HG03520 (cell line): ENCODE measurements at regions not wholly inside any gene's neighbourhood (a gene's known extent, or its start where the extent isn't known, plus 50 kb on each side); places are given as distances from the start of the nearest gene placed in this dataset.

Experiments
- ATAC-seq: cut with Tn5 transposase; IDR thresholded peaks from one replicate; pipeline ENCODE4 v1.9.1; 2021; ENCODE audit warnings: mild to moderate bottlenecking, moderate library complexity; ENCODE audit not compliant: unreplicated experiment

GRCh38 chr13:50585674-50586413 is 257.6 kb downstream of the DLEU7 start:
- ATAC-seq, result no peak

GRCh38 chr13:50586414-50587083 is 256.9 kb downstream of the DLEU7 start:
- ATAC-seq, result no peak

- ATAC-seq, result no peak
These were observed 256.4 kb downstream of the DLEU7 start for GRCh38 chr13:50587115-50587514.

GRCh38 chr13:50587645-50588373 is 255.7 kb downstream of the DLEU7 start:
- no peak for ATAC-seq

- no peak for ATAC-seq
These were observed 254.9 kb downstream of the DLEU7 start for GRCh38 chr13:50588491-50589130.

- no peak for ATAC-seq
These were observed 254.4 kb downstream of the DLEU7 start for GRCh38 chr13:50589139-50589538.

- no peak for ATAC-seq
These were observed 253.8 kb downstream of the DLEU7 start for GRCh38 chr13:50589651-50590054.

- no peak for ATAC-seq
These were observed 250.9 kb downstream of the DLEU7 start for GRCh38 chr13:50592412-50593155.

- no peak for ATAC-seq
These were observed 250.3 kb downstream of the DLEU7 start for GRCh38 chr13:50593207-50593606.

- peak; percentile 86 for ATAC-seq
These were observed 249.0 kb downstream of the DLEU7 start for GRCh38 chr13:50594276-50595051.

GRCh38 chr13:50595196-50595595 is 248.3 kb downstream of the DLEU7 start:
- ATAC-seq, result no peak

GRCh38 chr13:50596156-50596555 is 247.3 kb downstream of the DLEU7 start:
- ATAC-seq, result no peak

- no peak for ATAC-seq
These were observed 246.7 kb downstream of the DLEU7 start for GRCh38 chr13:50596776-50597203.

- ATAC-seq, result no peak
These were observed 245.2 kb downstream of the DLEU7 start for GRCh38 chr13:50598338-50598737.

GRCh38 chr13:50599046-50599445 is 244.4 kb downstream of the DLEU7 start:
- no peak for ATAC-seq

GRCh38 chr13:50599927-50600326 is 243.6 kb downstream of the DLEU7 start:
- no peak for ATAC-seq

- no peak for ATAC-seq
These were observed 235.1 kb downstream of the DLEU7 start for GRCh38 chr13:50608370-50608769.

GRCh38 chr13:50609011-50609410 is 234.5 kb downstream of the DLEU7 start:
- ATAC-seq, result no peak

GRCh38 chr13:50610238-50610637 is 233.3 kb downstream of the DLEU7 start:
- no peak for ATAC-seq
